SKM-1 (cell line): ENCODE measurements at regions not wholly inside any gene's neighbourhood (a gene's known extent, or its start where the extent isn't known, plus 50 kb on each side); places are given as distances from the start of the nearest gene placed in this dataset.

Source experiments
- DNase-seq: peaks from one replicate; lab custom pipeline; 2025; ENCODE audit not compliant: unreplicated experiment; lab: John Stamatoyannopoulos, UW

- no peak for DNase-seq
Measured at GRCh38 chr4:100849319-100849718, 331.5 kb upstream of the EMCN start.

GRCh38 chr4:100848841-100849240 is 331.0 kb upstream of the EMCN start:
- DNase-seq = no peak

- DNase-seq = no peak
Measured at GRCh38 chr4:100843910-100844309, 326.1 kb upstream of the EMCN start.

- no peak for DNase-seq
Measured at GRCh38 chr4:100842856-100843255, 325.0 kb upstream of the EMCN start.

GRCh38 chr4:100841911-100842310 is 324.1 kb upstream of the EMCN start:
- DNase-seq = no peak

- no peak for DNase-seq
Measured at GRCh38 chr4:100839712-100840111, 321.9 kb upstream of the EMCN start.

- DNase-seq = no peak
Measured at GRCh38 chr4:100838286-100838685, 320.5 kb upstream of the EMCN start.

- no peak for DNase-seq
Measured at GRCh38 chr4:100836929-100837328, 319.1 kb upstream of the EMCN start.

GRCh38 chr4:100834616-100835015 is 316.8 kb upstream of the EMCN start:
- no peak for DNase-seq

- no peak for DNase-seq
Measured at GRCh38 chr4:100833906-100834305, 316.1 kb upstream of the EMCN start.

GRCh38 chr4:100828986-100829685 is 311.3 kb upstream of the EMCN start:
- DNase-seq = no peak

GRCh38 chr4:100828364-100828763 is 310.5 kb upstream of the EMCN start:
- DNase-seq = no peak

- DNase-seq = no peak
Measured at GRCh38 chr4:100827756-100828155, 309.9 kb upstream of the EMCN start.

- peak; percentile 76 for DNase-seq
Measured at GRCh38 chr4:100826808-100827548, 309.2 kb upstream of the EMCN start.

GRCh38 chr4:100826067-100826466 is 308.2 kb upstream of the EMCN start:
- DNase-seq = no peak

- no peak for DNase-seq
Measured at GRCh38 chr4:100823993-100824323, 306.1 kb upstream of the EMCN start.

GRCh38 chr4:100823066-100823992 is 305.5 kb upstream of the EMCN start:
- no peak for DNase-seq

- no peak for DNase-seq
Measured at GRCh38 chr4:100820249-100820648, 302.4 kb upstream of the EMCN start.

GRCh38 chr4:100819505-100819904 is 301.7 kb upstream of the EMCN start:
- no peak for DNase-seq

GRCh38 chr4:100816436-100817045 is 298.7 kb upstream of the EMCN start:
- DNase-seq = no peak

- no peak for DNase-seq
Measured at GRCh38 chr4:100811046-100811445, 293.2 kb upstream of the EMCN start.
